SK-N-SH (cell line): ENCODE measurements at regions not wholly inside any gene's neighbourhood (a gene's known extent, or its start where the extent isn't known, plus 50 kb on each side); places are given as distances from the start of the nearest gene placed in this dataset.

Experiments used
- CTCF ChIA-PET: fragments of 300-600, 350-600 bp; formaldehyde crosslinking; extraction: SDS; loops from one replicate; lab custom pipeline; 2021; lab: Yijun Ruan, JAX
- POLR2A ChIA-PET: fragments of 350-600 bp; sonication (Branson Sonifier 250); formaldehyde crosslinking; extraction: SDS; loops from one replicate; lab custom pipeline; 2020; ENCODE audit warnings: antibody characterized with exemption, inconsistent platforms; lab: Yijun Ruan, JAX
- DNase-seq: peaks from one replicate; pipeline ENCODE4 v3.0.0; 2012
- H2AFZ ChIP-seq: fragments of 200-600 bp; sonication (generic); 2 replicates; pipeline ENCODE4 v1.8.1; 2016; ENCODE audit warnings: antibody characterized with exemption, mild to moderate bottlenecking, low read depth
- H3F3A ChIP-seq: fragments of 200-600 bp; sonication (generic); replicated peaks from 2 replicates; pipeline ENCODE3; 2016; ENCODE audit warnings: antibody characterized with exemption, mild to moderate bottlenecking; ENCODE audit not compliant: insufficient read depth
- H3K27ac ChIP-seq, 2 experiments: fragments of 200-500 bp in 1 of 2; fragments of 200-600 bp in 1 of 2; sonication (Bioruptor generic) in 1 of 2; sonication (generic), shearing (Covaris generic) in 1 of 2; 2 replicates each; pipeline versions ENCODE4 v1.5.1 to v1.6.1; 2014 to 2016; ENCODE audit warnings: low read depth in 2 of 2, inconsistent platforms in 1 of 2, low read length in 1 of 2, mild to moderate bottlenecking in 1 of 2, mixed read lengths in 1 of 2
- H3K27me3 ChIP-seq: fragments of 200-600 bp; sonication (generic), shearing (Covaris generic); 2 replicates; pipeline ENCODE4 v1.6.1; 2016; ENCODE audit warnings: mixed run types; ENCODE audit not compliant: insufficient read depth
- H3K36me3 ChIP-seq, 2 experiments: fragments of 200-500 bp in 1 of 2; fragments of 200-600 bp in 1 of 2; sonication (Bioruptor generic) in 1 of 2; sonication (generic) in 1 of 2; replicated peaks in 1 of 2; 2 replicates each; pipeline versions ENCODE3 to v1.5.1; 2014 to 2016; ENCODE audit warnings: low read length in 1 of 2, mild to moderate bottlenecking in 1 of 2; ENCODE audit not compliant: insufficient read depth in 2 of 2, control insufficient read depth in 1 of 2
- H3K4me1 ChIP-seq, 2 experiments: fragments of 200-500 bp in 1 of 2; fragments of 200-600 bp in 1 of 2; sonication (Bioruptor generic) in 1 of 2; sonication (generic), shearing (Covaris generic) in 1 of 2; 2 replicates each; pipeline versions ENCODE4 v1.5.1 to v1.6.1; 2014 to 2016; ENCODE audit warnings: low read depth in 1 of 2, low read length in 1 of 2, mixed run types in 1 of 2; ENCODE audit not compliant: insufficient read depth in 2 of 2, control insufficient read depth in 1 of 2
- H3K4me2 ChIP-seq: fragments of 200-600 bp; sonication (generic), shearing (Covaris generic); 2 replicates; pipeline ENCODE4 v1.6.1; 2017; ENCODE audit warnings: mixed run types
- H3K4me3 ChIP-seq, 2 experiments: fragments of 200-500 bp in 1 of 2; fragments of 200-600 bp in 1 of 2; sonication (Bioruptor generic) in 1 of 2; sonication (generic), shearing (Covaris generic) in 1 of 2; 2 replicates each; pipeline versions ENCODE4 v1.5.1 to v1.8.1; 2014 to 2016; ENCODE audit warnings: low read depth in 2 of 2, inconsistent platforms in 1 of 2, low read length in 1 of 2, mild to moderate bottlenecking in 1 of 2, mixed read lengths in 1 of 2, moderate library complexity in 1 of 2
- H3K79me2 ChIP-seq: fragments of 200-600 bp; sonication (generic); 2 replicates; pipeline ENCODE4 v1.8.1; 2017; ENCODE audit warnings: mild to moderate bottlenecking; ENCODE audit not compliant: insufficient read depth
- H3K9ac ChIP-seq: fragments of 200-600 bp; sonication (generic); 2 replicates; pipeline ENCODE4 v1.6.1; 2017; ENCODE audit warnings: mixed run types
- H3K9me2 ChIP-seq: fragments of 200-600 bp; sonication (generic); 2 replicates; pipeline ENCODE4 v1.6.1; 2017; ENCODE audit warnings: mixed run types
- H3K9me3 ChIP-seq: fragments of 200-600 bp; sonication (generic); 2 replicates; pipeline ENCODE4 v1.6.1; 2017; ENCODE audit warnings: mixed run types, mild to moderate bottlenecking, moderate library complexity
- H4K20me1 ChIP-seq: fragments of 200-600 bp; sonication (generic); 2 replicates; pipeline ENCODE4 v1.6.1; 2017; ENCODE audit warnings: mild to moderate bottlenecking, mixed run types; ENCODE audit not compliant: insufficient read depth
- ELF1 ChIP-seq: IDR thresholded peaks from 2 replicates; pipeline ENCODE4 v1.4.0; 2012
- EP300 ChIP-seq, 2 experiments: IDR thresholded peaks; 2 replicates each; pipeline versions ENCODE4 v1.4.0 to v1.6.1; 2012; ENCODE audit warnings: borderline replicate concordance in 1 of 2, low read depth in 1 of 2, low read length in 1 of 2
- EZH2phosphoT487 ChIP-seq: fragments of 200-600 bp; sonication (generic); IDR thresholded peaks from 2 replicates; pipeline ENCODE4 v1.6.1; 2017; ENCODE audit warnings: low read depth, mixed run types, mild to moderate bottlenecking, antibody characterized with exemption, moderate library complexity, borderline replicate concordance
- FOXM1 ChIP-seq: IDR thresholded peaks from 2 replicates; pipeline ENCODE4 v1.4.0; 2012; ENCODE audit warnings: low read depth, mild to moderate bottlenecking
- GABPA ChIP-seq: IDR thresholded peaks from 2 replicates; pipeline ENCODE4 v1.4.0; 2012; ENCODE audit warnings: low read depth, mild to moderate bottlenecking
- GATA2 ChIP-seq: sonication (generic); formaldehyde crosslinking; IDR thresholded peaks from 2 replicates; pipeline ENCODE4 v1.5.0; 2020; ENCODE audit warnings: mild to moderate bottlenecking, missing genetic modification reagents
- IRF3 ChIP-seq: fragments of 150-350 bp; IDR thresholded peaks from 2 replicates; pipeline ENCODE4 v1.6.1; 2016; ENCODE audit warnings: mild to moderate bottlenecking, low read depth, low read length
- NFIC ChIP-seq: IDR thresholded peaks from 2 replicates; pipeline ENCODE4 v1.4.0; 2012; ENCODE audit warnings: borderline replicate concordance
- NRF1 ChIP-seq: IDR thresholded peaks from 2 replicates; pipeline ENCODE4 v1.6.1; 2012; ENCODE audit warnings: low read depth, mild to moderate bottlenecking, low read length
- PBX3 ChIP-seq: IDR thresholded peaks from 2 replicates; pipeline ENCODE4; 2012
- POLR2AphosphoS5 ChIP-seq: IDR thresholded peaks from 2 replicates; pipeline ENCODE4 v1.6.1; 2012; ENCODE audit warnings: low read depth, low read length
- REST ChIP-seq: IDR thresholded peaks from 2 replicates; pipeline ENCODE4 v1.6.1; 2012; ENCODE audit warnings: mild to moderate bottlenecking, low read depth, low read length, moderate library complexity
- RFX5 ChIP-seq: IDR thresholded peaks from 2 replicates; pipeline ENCODE4 v1.6.1; 2012; ENCODE audit warnings: mild to moderate bottlenecking, improper control_type of control experiment, low read length
- SIN3A ChIP-seq: IDR thresholded peaks from 2 replicates; pipeline ENCODE4 v1.6.1; 2012; ENCODE audit warnings: low read depth, mild to moderate bottlenecking, low read length, moderate library complexity, borderline replicate concordance
- YY1 ChIP-seq: IDR thresholded peaks from 2 replicates; pipeline ENCODE4 v1.4.0; 2012; ENCODE audit warnings: low read depth, mild to moderate bottlenecking
- ZBTB33 ChIP-seq: IDR thresholded peaks from 2 replicates; pipeline ENCODE4 v1.4.0; 2012; ENCODE audit warnings: low read depth, borderline replicate concordance
- WGBS: methylation state at CpG from one replicate; pipeline ENCODE4 v1.1.6; 2017; ENCODE audit warnings: low lambda C conversion rate; 5-methylcytosine and 5-hydroxymethylcytosine counted together
- TF ChIP-seq, protein P1 (sequence below): IDR thresholded peaks from 2 replicates; pipeline ENCODE4 v1.4.0; 2012; ENCODE audit warnings: low read depth

- H3K36me3 ChIP-seq, result no peaks in the 10 kb centered on the region
- H3F3A ChIP-seq, result peaks cover 6% of the 10 kb centered on the region
- no peaks in the 10 kb centered on the region for H3K9me2 ChIP-seq
- H3K4me1 ChIP-seq, result peaks cover 0 to 14% of the 10 kb centered on the region in 2 experiments; a peak in 2 of 4 replicates
- WGBS, result 29% methylated on average over 3 of the region's 3 CpGs
- TF ChIP-seq ELF1 (no peak), GABPA (no peak), FOXM1 (no peak), SIN3A (no peak), IRF3 (no peak), YY1 (no peak), ZBTB33 (no peak), NRF1 (no peak), NFIC (no peak), RFX5 (no peak), POLR2AphosphoS5 (no peak), EZH2phosphoT487 (no peak), REST (no peak), EP300 (IDR thresholded peaks at IDR 0.05; ENCODE audit: borderline replicate concordance in 1 of 2, low read depth in 1 of 2, low read length in 1 of 2) (no peak), PBX3 (no peak), GATA2 (CRISPR knock-in tag) (no peak)
- TF ChIP-seq, protein P1, sequence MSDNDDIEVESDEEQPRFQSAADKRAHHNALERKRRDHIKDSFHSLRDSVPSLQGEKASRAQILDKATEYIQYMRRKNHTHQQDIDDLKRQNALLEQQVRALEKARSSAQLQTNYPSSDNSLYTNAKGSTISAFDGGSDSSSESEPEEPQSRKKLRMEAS, result no peak
- TF ChIP-seq, all 33 proteins: peak for 0
- H3K27ac ChIP-seq, result peak overlapping the region in 1 of 2 experiments; percentile 92; a peak in 2 of 4 replicates
- peak overlapping the region; percentile 36; the same call in 1 of the 2 replicates for H3K9ac ChIP-seq
- H3K9me3 ChIP-seq, result no peaks in the 10 kb centered on the region
- no peaks in the 10 kb centered on the region for H3K79me2 ChIP-seq
- no peaks in the 10 kb centered on the region for H3K27me3 ChIP-seq
- peak overlapping the region; percentile 70 for H3K4me2 ChIP-seq
- CTCF ChIA-PET, result no interaction called here
- H4K20me1 ChIP-seq, result no peaks in the 10 kb centered on the region
- no peak for DNase-seq
- peak overlapping the region; percentile 96; the same call in 1 of the 2 replicates for H2AFZ ChIP-seq
- POLR2A ChIA-PET, result no interaction called here
- no peak overlapping the region; a peak in 1 of 4 replicates for H3K4me3 ChIP-seq
These were observed 58.3 kb upstream of the KLF4 start for GRCh38 chr9:107547772-107548297.
